ENCODE measurements at regions not wholly inside any gene's neighbourhood (a gene's known extent, or its start where the extent isn't known, plus 50 kb on each side); places are given as distances from the start of the nearest gene placed in this dataset.

GRCh38 chr18:25675123-25675850 lies 323.3 kb upstream of the ZNF521 start:
- no peak for TF ChIP-seq CTCF (conservative IDR thresholded peaks at IDR 0.05; ENCODE audit: low read depth, low read length)
- no peak for TF ChIP-seq EZH2 (IDR thresholded peaks at IDR 0.05; ENCODE audit: low read length, unreplicated experiment)
- no peak for TF ChIP-seq EZH2phosphoT487 (IDR thresholded peaks at IDR 0.05; ENCODE audit: borderline replicate concordance, low read length)
